Breast epithelium (tissue), 3 donors: ENCODE measurements at regions not wholly inside any gene's neighbourhood (a gene's known extent, or its start where the extent isn't known, plus 50 kb on each side); places are given as distances from the start of the nearest gene placed in this dataset.

ENCODE experiments used
- CTCF ChIP-seq, 3 donors: fragments of 450-650 bp; IDR thresholded peaks; one replicate each; pipeline ENCODE4 v1.5.1; 2016 to 2017; ENCODE audit warnings: antibody characterized with exemption in 3 of 3, mild to moderate bottlenecking in 3 of 3, moderate library complexity in 3 of 3
- POLR2A ChIP-seq: fragments of 450-650 bp; IDR thresholded peaks from one replicate; pipeline ENCODE4 v1.6.1; 2016; ENCODE audit warnings: antibody characterized with exemption, mild to moderate bottlenecking, moderate library complexity

GRCh38 chr4:176868676-176869075 lies 76.0 kb upstream of the VEGFC start:
- TF ChIP-seq CTCF (IDR thresholded peaks at IDR 0.05) (no peak), POLR2A (no peak)
